Stimulated activated memory B cell treated with anti-CD40 and anti-IgM and Interleukin-4, amounts not matched to agents 10 μg/mL and 1 μg/mL and 100 μg/mL, for 72 hours (primary cell): ENCODE measurements at regions not wholly inside any gene's neighbourhood (a gene's known extent, or its start where the extent isn't known, plus 50 kb on each side); places are given as distances from the start of the nearest gene placed in this dataset.
"Not testable (repeated sequence)": the region's sequence is repeated elsewhere in the genome, so short reads cannot be mapped to it uniquely, and the experiment has no call there.

Experiments used
- ATAC-seq: fragments of 150-1000 bp; cut with Tn5 transposase; 2 replicates; pipeline ENCODE4 v1.10.0; 2021
- H3K27ac Mint-ChIP-seq: one replicate; pipeline ENCODE4 v1.8.0; 2022; ENCODE audit warnings: mild to moderate bottlenecking, mixed read lengths
- H3K27me3 Mint-ChIP-seq: one replicate; pipeline ENCODE4 v1.8.0; 2022; ENCODE audit warnings: mixed read lengths
- H3K36me3 Mint-ChIP-seq: one replicate; pipeline ENCODE4 v1.8.0; 2022; ENCODE audit warnings: mixed read lengths
- H3K4me1 Mint-ChIP-seq: one replicate; pipeline ENCODE4 v1.8.0; 2022; ENCODE audit warnings: mixed read lengths
- H3K4me3 Mint-ChIP-seq: one replicate; pipeline ENCODE4 v1.8.0; 2022; ENCODE audit warnings: mild to moderate bottlenecking, moderate library complexity, mixed read lengths
- H3K9me3 Mint-ChIP-seq: one replicate; pipeline ENCODE4 v1.8.0; 2022; ENCODE audit warnings: mixed read lengths

DNA sequence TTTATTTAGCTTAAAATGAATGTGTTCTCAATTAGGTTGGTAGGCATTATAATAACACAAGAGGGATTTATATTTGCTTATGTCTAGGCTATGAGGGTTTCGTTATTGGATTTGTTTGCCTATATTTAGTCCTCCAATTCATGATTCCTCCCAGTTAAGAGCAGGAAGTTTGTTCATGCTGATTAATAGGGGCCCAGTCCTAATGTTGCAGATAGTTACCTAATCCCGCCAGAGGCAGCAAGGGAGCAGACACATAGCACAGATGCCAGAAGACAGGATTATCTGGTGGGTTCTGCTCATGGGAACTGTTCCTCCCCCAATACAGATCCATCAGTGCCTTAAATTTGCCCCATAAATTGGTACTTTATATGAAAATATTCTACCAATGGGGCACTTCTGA, 100.8 kb upstream of the TLE4 start:
- Mint-ChIP-seq H3K36me3 (no peaks in the 10 kb centered on the region), H3K27ac (no peak overlapping the region), H3K27me3 (no peaks in the 10 kb centered on the region), H3K9me3 (peaks cover 3% of the 10 kb centered on the region), H3K4me3 (no peak overlapping the region), H3K4me1 (no peaks in the 10 kb centered on the region)
- ATAC-seq, result no peak

- Mint-ChIP-seq H3K9me3 (peaks cover 3% of the 10 kb centered on the region), H3K27ac (no peak overlapping the region), H3K4me3 (no peak overlapping the region), H3K36me3 (no peaks in the 10 kb centered on the region), H3K4me1 (no peaks in the 10 kb centered on the region), H3K27me3 (no peaks in the 10 kb centered on the region)
- peak; percentile 48 for ATAC-seq
Measured at GRCh38 chr9:79471580-79472543, 99.9 kb upstream of the TLE4 start.

GRCh38 chr9:79473704-79474103, 98.1 kb upstream of the TLE4 start:
- Mint-ChIP-seq H3K36me3 (no peaks in the 10 kb centered on the region), H3K4me3 (no peak overlapping the region), H3K27me3 (no peaks in the 10 kb centered on the region), H3K9me3 (peaks cover 3% of the 10 kb centered on the region), H3K4me1 (peaks cover 10% of the 10 kb centered on the region), H3K27ac (no peak overlapping the region)
- no peak for ATAC-seq

GRCh38 chr9:79477241-79477840, 94.4 kb upstream of the TLE4 start:
- Mint-ChIP-seq H3K27ac (no peak overlapping the region), H3K27me3 (no peaks in the 10 kb centered on the region), H3K36me3 (no peaks in the 10 kb centered on the region), H3K4me1 (peaks cover 10% of the 10 kb centered on the region), H3K9me3 (peaks cover 3% of the 10 kb centered on the region), H3K4me3 (no peak overlapping the region)
- no peak for ATAC-seq

GRCh38 chr9:79477955-79478771, 93.6 kb upstream of the TLE4 start:
- Mint-ChIP-seq H3K27ac (no peak overlapping the region), H3K4me3 (no peak overlapping the region)
- ATAC-seq, result peak; percentile 62

DNA sequence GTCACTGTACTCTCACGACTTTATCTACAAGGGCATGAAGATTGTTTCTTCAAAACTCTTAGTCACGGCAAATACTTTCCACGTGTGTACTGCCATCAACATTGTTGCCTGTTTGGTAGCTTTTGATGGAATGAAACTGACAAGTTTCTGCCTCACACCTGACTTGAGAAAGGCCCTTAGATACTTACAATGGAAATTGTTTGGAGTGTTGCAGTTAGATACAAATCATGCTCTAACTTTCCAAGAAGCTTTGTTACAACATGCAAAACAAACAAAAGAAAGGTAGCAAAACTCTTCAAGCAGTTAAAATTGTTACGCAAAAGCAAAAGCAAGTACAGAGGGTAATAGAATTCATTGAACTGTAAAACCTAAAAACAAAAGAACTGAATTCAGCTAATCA, 91.1 kb upstream of the TLE4 start:
- ATAC-seq, result no peak
- Mint-ChIP-seq H3K36me3 (no peaks in the 10 kb centered on the region), H3K9me3 (no peaks in the 10 kb centered on the region), H3K4me3 (no peak overlapping the region), H3K4me1 (peaks cover 10% of the 10 kb centered on the region), H3K27me3 (no peaks in the 10 kb centered on the region), H3K27ac (no peak overlapping the region)

More at GRCh38 chr9:79477955-79478771, 93.6 kb upstream of the TLE4 start:
- Mint-ChIP-seq H3K36me3 (no peaks in the 10 kb centered on the region), H3K9me3 (peaks cover 3% of the 10 kb centered on the region), H3K27me3 (no peaks in the 10 kb centered on the region), H3K4me1 (peaks cover 10% of the 10 kb centered on the region)

DNA sequence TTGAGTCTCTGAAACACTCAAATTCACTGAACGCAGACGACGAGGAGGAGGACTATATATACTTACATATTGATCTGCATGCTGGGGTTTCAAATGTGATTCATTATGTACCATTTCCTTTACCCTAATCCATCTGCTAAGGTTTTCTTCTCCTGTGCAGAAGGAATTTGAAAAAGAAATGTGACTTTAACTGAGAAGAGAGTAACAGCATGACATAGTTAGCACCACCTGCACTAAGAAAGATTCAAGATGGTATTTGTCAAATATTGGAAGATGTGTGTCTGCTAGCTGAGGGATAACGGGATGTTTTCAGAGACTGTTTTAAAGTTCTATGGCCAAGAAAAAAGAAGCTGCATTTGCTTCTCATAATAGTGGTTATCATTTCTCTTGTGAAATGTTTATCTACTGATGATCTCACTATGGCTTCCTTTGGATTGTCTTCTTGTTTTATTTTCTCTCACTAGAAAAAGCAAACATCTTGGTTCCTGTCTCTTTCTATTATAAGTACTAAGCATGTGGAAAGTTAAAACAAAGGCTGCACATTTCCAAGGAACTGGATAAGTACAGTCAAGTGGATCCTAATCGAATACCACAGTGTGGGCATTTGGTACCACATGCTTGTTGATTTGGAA, 89.8 kb upstream of the TLE4 start:
- Mint-ChIP-seq H3K27ac (no peak overlapping the region), H3K27me3 (no peaks in the 10 kb centered on the region), H3K36me3 (no peaks in the 10 kb centered on the region), H3K9me3 (peaks cover 2% of the 10 kb centered on the region), H3K4me1 (peaks cover 10% of the 10 kb centered on the region), H3K4me3 (no peak overlapping the region)
- ATAC-seq, result no peak

DNA sequence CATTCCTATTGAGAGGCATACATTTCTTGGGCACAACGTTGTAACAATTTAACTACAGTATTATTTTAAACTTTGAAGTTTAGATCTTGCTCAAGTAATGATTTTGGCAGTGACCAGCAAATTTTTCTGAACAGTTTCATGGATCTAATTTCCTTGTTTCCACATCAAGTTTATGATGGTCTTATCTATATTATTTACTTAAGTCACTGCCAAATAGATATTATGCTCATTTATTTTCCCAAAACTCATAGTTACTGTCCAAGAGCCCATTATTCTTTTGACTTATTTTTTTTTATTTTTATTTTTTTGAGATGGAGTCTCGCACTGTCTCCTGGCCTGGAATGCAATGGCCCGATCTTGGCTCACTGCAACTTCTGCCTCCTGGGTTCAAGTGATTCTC, 86.5 kb upstream of the TLE4 start:
- H3K4me3 Mint-ChIP-seq, result no peak overlapping the region
- peaks cover 2% of the 10 kb centered on the region for H3K9me3 Mint-ChIP-seq
- H3K36me3 Mint-ChIP-seq, result no peaks in the 10 kb centered on the region
- H3K4me1 Mint-ChIP-seq, result no peaks in the 10 kb centered on the region
- H3K27me3 Mint-ChIP-seq, result no peaks in the 10 kb centered on the region
- no peak overlapping the region for H3K27ac Mint-ChIP-seq
- no peak for ATAC-seq

DNA sequence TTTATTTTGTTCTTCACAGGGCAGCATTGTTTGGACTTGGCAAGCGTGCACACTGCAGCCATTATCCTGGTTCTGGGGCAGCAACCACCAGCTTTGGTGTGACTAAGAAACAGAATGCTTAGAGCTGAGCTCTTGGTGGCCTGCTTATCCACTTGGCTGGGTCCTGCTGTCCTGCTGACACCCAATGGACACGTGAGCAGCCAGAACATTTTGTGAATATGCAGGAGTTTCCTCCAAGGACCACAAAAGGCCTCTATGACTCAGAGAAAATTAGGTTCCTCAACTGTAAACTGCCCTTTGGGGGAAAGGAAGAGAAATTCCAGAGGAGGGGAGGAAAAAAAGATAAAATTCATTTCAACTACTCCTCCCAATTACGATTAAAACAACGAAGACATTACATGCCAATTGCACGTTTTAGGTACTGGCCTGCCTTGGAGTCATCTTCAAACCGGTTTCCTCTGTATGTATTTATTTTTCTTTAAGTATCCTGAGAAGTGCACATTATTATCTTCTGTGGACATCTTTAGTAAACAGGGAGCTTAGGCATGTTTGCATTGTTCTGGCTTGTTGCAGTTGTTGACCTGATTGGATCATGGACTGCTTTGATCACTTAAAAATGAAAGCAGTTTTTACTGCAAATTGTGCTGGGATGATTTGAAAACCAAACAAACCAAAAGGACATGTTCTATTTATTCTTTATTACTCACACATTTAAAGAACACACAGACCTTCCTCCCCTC, 82.3 kb upstream of the TLE4 start:
- ATAC-seq, result no peak
- no peak overlapping the region for H3K4me3 Mint-ChIP-seq
- H3K4me1 Mint-ChIP-seq, result no peaks in the 10 kb centered on the region
- H3K36me3 Mint-ChIP-seq, result peaks cover 6% of the 10 kb centered on the region
- H3K27me3 Mint-ChIP-seq, result no peaks in the 10 kb centered on the region
- no peak overlapping the region for H3K27ac Mint-ChIP-seq
- H3K9me3 Mint-ChIP-seq, result peaks cover 13% of the 10 kb centered on the region

DNA sequence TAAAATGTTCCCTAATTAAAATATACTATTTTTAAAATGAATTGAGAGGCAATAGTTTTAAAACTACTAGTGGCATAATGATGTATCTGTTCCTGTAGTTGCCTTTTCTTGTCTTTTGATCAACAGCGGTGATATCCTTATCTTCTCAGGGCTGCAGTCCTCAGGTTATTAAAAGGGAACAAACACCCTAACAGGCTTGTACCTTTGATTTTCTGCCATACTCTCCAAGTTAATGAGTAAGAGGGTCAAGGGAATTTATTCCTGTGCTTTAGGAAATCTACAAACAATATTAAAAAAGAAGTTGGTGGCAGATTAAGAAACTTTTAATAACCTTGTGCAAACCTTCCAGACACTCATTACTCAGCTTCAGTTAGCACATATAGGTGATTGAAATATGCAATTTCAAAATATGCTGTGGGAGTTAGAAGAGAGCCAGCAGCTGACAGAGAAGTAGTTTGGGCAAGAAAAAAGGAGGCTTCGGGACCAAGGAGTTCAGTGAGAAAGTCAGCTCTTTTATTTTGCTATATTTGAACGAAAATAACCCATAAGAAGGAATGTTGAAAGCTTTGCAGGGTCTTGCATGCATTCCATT, 81.0 kb upstream of the TLE4 start:
- Mint-ChIP-seq H3K4me3 (no peak overlapping the region), H3K9me3 (peaks cover 13% of the 10 kb centered on the region), H3K36me3 (peaks cover 6% of the 10 kb centered on the region), H3K27ac (no peak overlapping the region), H3K27me3 (no peaks in the 10 kb centered on the region), H3K4me1 (no peaks in the 10 kb centered on the region)
- no peak for ATAC-seq

GRCh38 chr9:79492092-79493009, 79.4 kb upstream of the TLE4 start:
- no peaks in the 10 kb centered on the region for H3K27me3 Mint-ChIP-seq
- no peak overlapping the region for H3K4me3 Mint-ChIP-seq
- H3K4me1 Mint-ChIP-seq, result no peaks in the 10 kb centered on the region
- no peak overlapping the region for H3K27ac Mint-ChIP-seq
- peaks cover 11% of the 10 kb centered on the region for H3K9me3 Mint-ChIP-seq
- no peak for ATAC-seq
- peaks cover 6% of the 10 kb centered on the region for H3K36me3 Mint-ChIP-seq

DNA sequence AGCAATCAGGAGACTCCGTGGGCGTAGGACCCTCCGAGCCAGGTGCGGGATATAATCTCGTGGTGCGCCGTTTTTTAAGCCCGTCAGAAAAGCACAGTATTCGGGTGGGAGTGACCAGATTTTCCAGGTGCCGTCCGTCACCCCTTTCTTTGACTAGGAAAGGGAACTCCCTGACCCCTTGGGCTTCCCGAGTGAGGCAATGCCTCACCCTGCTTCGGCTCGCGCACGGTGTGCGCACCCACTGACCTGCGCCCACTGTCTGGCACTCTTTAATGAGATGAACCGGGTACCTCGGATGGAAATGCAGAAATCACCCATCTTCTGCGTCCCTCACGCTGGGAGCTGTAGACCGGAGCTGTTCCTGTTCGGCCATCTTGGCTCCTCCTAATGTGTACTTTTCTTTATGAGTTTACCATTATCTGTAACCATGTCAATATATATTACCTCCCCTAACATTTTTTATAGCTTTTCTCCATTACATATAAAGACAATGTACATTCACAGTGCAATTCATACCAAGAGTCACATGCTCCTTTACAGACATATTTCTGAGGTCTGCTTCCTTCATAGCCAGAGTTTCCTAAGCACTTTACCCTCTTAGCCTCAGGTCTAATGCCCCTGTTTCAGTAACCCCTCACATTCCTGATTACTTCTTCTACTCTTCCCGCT, 71.4 kb upstream of the TLE4 start:
- not testable (repeated sequence) for H3K36me3 Mint-ChIP-seq, H3K4me1 Mint-ChIP-seq, H3K4me3 Mint-ChIP-seq, H3K9me3 Mint-ChIP-seq, H3K27ac Mint-ChIP-seq, ATAC-seq
- peaks cover 13% of the 10 kb centered on the region for H3K27me3 Mint-ChIP-seq

DNA sequence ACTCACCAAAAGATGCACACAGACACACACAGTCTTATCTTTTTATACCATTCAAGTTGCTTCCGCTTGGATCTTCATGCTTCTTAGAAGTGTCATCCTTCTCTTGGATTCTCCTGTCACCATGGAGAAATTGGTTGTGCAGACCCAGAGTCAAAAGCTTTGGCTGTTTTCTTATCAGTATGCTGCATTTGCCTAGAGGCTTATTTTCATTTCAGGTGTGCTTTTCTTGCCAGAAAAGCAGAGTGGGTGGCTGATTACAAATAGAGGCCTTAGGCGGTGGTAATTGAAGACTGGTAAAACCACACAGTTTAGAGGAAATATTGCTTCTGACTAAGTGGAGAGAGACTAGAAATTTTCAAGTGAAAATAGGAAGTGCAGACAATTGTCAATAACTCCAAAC, 70.2 kb upstream of the TLE4 start:
- Mint-ChIP-seq H3K9me3 (no peaks in the 10 kb centered on the region), H3K36me3 (no peaks in the 10 kb centered on the region), H3K27me3 (peaks cover 13% of the 10 kb centered on the region), H3K4me3 (no peak overlapping the region), H3K4me1 (no peaks in the 10 kb centered on the region), H3K27ac (no peak overlapping the region)
- no peak for ATAC-seq
